ENCODE measurements at regions not wholly inside any gene's neighbourhood (a gene's known extent, or its start where the extent isn't known, plus 50 kb on each side); places are given as distances from the start of the nearest gene placed in this dataset.

DNA sequence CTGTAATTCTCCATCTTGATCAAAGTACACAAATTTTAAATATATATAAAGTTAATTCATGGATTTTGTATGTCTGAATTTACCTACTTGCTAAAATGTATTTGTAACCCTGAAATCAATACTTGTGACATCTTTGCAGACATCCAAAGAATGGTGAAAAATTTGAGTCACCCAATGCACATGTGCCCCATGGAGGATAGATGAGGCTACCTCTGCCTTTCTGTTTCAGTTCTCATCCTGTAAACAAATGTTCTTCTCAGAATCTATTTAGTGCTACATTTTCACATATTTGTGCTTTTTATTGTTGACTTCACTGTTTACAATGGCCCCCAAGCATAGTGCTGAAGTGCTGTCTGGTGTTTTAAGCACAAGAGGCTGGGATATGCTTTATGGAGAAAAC lies 171.5 kb downstream of the LRATD1 start:
- Histone ChIP-seq H2AK5ac (ENCODE audit: low read depth, low read length) (no peak overlapping the region), H3K27me3 (replicated peaks in 1 of 4; ENCODE audit: control insufficient read depth in 3 of 4, extremely low read depth in 1 of 4, insufficient read depth in 3 of 4, low read length in 3 of 4) (no peaks in the 10 kb centered on the region), H2BK15ac (ENCODE audit: low read length) (no peak overlapping the region), H3K9me3 (ENCODE audit: insufficient read depth in 2 of 2, low read depth in 1 of 2, low read length in 1 of 2) (peaks cover 0 to 4% of the 10 kb centered on the region in 2 experiments; a peak in 1 of 4 replicates), H4K5ac (ENCODE audit: insufficient read length, low read depth, low read length) (no peak overlapping the region), H2BK120ac (replicated peaks; ENCODE audit: low read depth, low read length) (no peak overlapping the region), H3K4ac (replicated peaks; ENCODE audit: insufficient read length, low read depth, low read length) (no peak overlapping the region), H4K8ac (ENCODE audit: extremely low read depth, insufficient read depth, low read length) (no peak overlapping the region), H2BK20ac (ENCODE audit: low read length) (no peak overlapping the region), H3K23me2 (ENCODE audit: low read depth, low read length) (no peaks in the 10 kb centered on the region), H2BK12ac (ENCODE audit: low read depth, low read length) (no peak overlapping the region), H2BK5ac (ENCODE audit: low read depth, low read length) (no peak overlapping the region), H3K4me1 (replicated peaks in 1 of 4; ENCODE audit: control insufficient read depth in 3 of 4, insufficient read depth in 4 of 4, low read length in 3 of 4) (no peaks in the 10 kb centered on the region), H3K18ac (ENCODE audit: extremely low read depth, low read length) (no peak overlapping the region), H4K20me1 (replicated peaks in 1 of 2; ENCODE audit: control insufficient read depth in 1 of 2, insufficient read depth in 2 of 2, low read length in 2 of 2) (no peaks in the 10 kb centered on the region), H2AFZ (ENCODE audit: low read length) (no peak overlapping the region), H4K91ac (replicated peaks; ENCODE audit: insufficient read length, low read length) (no peak overlapping the region), H3K9ac (replicated peaks in 1 of 4; ENCODE audit: extremely low read depth in 1 of 4, low read depth in 3 of 4, low read length in 3 of 4) (no peak overlapping the region), H3K4me3 (ENCODE audit: extremely low read depth in 1 of 4, insufficient read depth in 2 of 4, low read depth in 3 of 4, low read length in 4 of 4) (no peak overlapping the region), H3K79me2 (ENCODE audit: control insufficient read depth in 1 of 2, insufficient read depth in 2 of 2, low read length in 2 of 2) (no peaks in the 10 kb centered on the region), H3K27ac (ENCODE audit: low read depth, low read length) (no peak overlapping the region), H3K56ac (replicated peaks; ENCODE audit: insufficient read length, low read depth, low read length) (no peak overlapping the region), H3K14ac (ENCODE audit: insufficient read length) (no peak overlapping the region), H3K23ac (ENCODE audit: insufficient read length) (no peak overlapping the region), H3K36me3 (ENCODE audit: control insufficient read depth in 2 of 4, insufficient read depth in 4 of 4, low read length in 3 of 4) (no peaks in the 10 kb centered on the region), H3K4me2 (ENCODE audit: insufficient read depth in 1 of 2, low read depth in 2 of 2, low read length in 2 of 2) (no peak overlapping the region), H3K79me1 (ENCODE audit: low read depth, low read length) (no peaks in the 10 kb centered on the region)
- ChIA-PET CTCF (ENCODE audit: partially characterized antibody) (no interaction called here), POLR2A (ENCODE audit: partially characterized antibody) (no interaction called here)
- DNase-seq (ENCODE audit: low read depth in 1 of 2, low spot score in 2 of 2) (no peak), FAIRE-seq (no peak)
- TF ChIP-seq USF2 (IDR thresholded peaks at IDR 0.05; ENCODE audit: low read length): no peak
- TF ChIP-seq SP1 (IDR thresholded peaks at IDR 0.05; ENCODE audit: low read depth, low read length): no peak
- no peak for TF ChIP-seq CBX5 (IDR thresholded peaks at IDR 0.05; ENCODE audit: low read depth, low read length)
- TF ChIP-seq SUZ12 (IDR thresholded peaks at IDR 0.05; ENCODE audit: low read length): no peak
- TF ChIP-seq SRF (IDR thresholded peaks at IDR 0.05; ENCODE audit: low read depth, low read length): no peak
- TF ChIP-seq, protein P1, sequence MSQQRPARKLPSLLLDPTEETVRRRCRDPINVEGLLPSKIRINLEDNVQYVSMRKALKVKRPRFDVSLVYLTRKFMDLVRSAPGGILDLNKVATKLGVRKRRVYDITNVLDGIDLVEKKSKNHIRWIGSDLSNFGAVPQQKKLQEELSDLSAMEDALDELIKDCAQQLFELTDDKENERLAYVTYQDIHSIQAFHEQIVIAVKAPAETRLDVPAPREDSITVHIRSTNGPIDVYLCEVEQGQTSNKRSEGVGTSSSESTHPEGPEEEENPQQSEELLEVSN (IDR thresholded peaks at IDR 0.05): no peak
- no peak for TF ChIP-seq CTBP2 (IDR thresholded peaks at IDR 0.05; ENCODE audit: borderline replicate concordance, insufficient read depth, insufficient read length, low read length)
